ENCODE measurements at regions not wholly inside any gene's neighbourhood (a gene's known extent, or its start where the extent isn't known, plus 50 kb on each side); places are given as distances from the start of the nearest gene placed in this dataset.

DNA sequence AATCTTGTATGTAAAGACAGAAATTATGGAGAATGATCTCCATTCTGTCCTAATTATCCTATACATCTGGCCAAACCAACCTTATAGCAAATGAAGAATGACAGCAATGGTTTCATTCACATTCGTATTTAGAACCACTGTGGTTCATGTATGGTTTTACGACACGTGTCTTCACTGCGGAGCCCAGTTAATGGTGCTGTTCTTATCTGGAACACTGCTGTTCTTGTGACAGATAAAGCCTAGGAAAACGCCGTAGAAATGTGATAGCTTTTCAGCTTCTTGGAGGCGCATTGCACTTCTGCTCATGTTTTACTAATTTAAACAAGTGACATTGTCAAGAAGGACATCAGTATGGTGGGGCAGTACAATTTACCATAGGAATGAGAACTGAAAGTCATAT lies 2266.4 kb upstream of the TENM3 start:
- H3K4me3 ChIP-seq (replicated peaks; ENCODE audit: low read depth, low read length) = no peak overlapping the region
- no peak for DNase-seq (ENCODE audit: extremely low read depth, low read depth)
- TF ChIP-seq, protein P1, sequence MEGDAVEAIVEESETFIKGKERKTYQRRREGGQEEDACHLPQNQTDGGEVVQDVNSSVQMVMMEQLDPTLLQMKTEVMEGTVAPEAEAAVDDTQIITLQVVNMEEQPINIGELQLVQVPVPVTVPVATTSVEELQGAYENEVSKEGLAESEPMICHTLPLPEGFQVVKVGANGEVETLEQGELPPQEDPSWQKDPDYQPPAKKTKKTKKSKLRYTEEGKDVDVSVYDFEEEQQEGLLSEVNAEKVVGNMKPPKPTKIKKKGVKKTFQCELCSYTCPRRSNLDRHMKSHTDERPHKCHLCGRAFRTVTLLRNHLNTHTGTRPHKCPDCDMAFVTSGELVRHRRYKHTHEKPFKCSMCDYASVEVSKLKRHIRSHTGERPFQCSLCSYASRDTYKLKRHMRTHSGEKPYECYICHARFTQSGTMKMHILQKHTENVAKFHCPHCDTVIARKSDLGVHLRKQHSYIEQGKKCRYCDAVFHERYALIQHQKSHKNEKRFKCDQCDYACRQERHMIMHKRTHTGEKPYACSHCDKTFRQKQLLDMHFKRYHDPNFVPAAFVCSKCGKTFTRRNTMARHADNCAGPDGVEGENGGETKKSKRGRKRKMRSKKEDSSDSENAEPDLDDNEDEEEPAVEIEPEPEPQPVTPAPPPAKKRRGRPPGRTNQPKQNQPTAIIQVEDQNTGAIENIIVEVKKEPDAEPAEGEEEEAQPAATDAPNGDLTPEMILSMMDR (IDR thresholded peaks at IDR 0.05; ENCODE audit: low read depth, low read length, missing control alignments) = no peak

- no peak overlapping the region for H3K4me3 ChIP-seq (replicated peaks; ENCODE audit: low read depth, low read length)
- no peak for DNase-seq (ENCODE audit: extremely low read depth, low read depth)
- TF ChIP-seq, protein P1 (IDR thresholded peaks at IDR 0.05; ENCODE audit: low read depth, low read length, missing control alignments) = no peak
Observed at GRCh38 chr4:179977378-179977777, 2265.8 kb upstream of the TENM3 start.

DNA sequence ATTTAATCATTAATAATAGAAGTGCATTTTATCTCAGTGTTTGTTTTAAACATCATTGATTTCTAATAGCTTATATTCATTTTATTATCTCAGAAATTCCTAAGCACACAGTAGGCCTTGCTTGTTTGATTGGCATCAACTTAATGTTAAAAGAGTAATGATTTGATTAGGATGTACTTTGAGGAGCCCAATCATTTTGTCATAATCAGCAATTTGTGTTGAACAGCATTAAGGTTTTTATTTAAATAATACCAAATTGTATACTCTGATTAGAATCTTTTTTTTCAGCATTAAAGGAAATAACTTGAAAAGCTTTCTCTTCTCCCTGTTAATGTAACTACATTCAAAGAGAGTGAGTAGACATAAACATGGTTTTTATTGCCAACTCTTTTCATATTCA lies 2262.0 kb upstream of the TENM3 start:
- H3K4me3 ChIP-seq (replicated peaks; ENCODE audit: low read depth, low read length) = no peak overlapping the region
- TF ChIP-seq, protein P1 (IDR thresholded peaks at IDR 0.05; ENCODE audit: low read depth, low read length, missing control alignments) = no peak
- no peak for DNase-seq (ENCODE audit: extremely low read depth, low read depth)

DNA sequence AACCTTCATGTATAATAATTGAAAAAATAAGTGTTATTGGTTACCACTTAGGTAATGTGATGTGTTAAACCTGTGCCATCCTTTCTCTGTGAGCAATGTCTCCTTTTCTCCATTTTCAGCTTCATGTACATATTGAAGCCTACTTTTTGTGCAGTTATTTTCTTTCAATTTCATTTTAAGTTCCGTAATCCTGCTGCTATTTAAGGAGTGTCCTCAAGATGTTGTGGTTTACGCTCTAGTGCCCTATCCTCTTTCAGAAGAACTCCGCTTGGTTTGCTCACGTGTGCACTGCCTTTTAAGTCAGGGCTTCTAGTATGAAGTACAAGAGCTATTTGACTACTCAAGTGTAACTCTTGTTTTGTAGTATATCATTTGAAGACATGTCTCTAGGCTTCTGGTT lies 2253.2 kb upstream of the TENM3 start:
- no peak for DNase-seq (ENCODE audit: extremely low read depth, low read depth)

DNA sequence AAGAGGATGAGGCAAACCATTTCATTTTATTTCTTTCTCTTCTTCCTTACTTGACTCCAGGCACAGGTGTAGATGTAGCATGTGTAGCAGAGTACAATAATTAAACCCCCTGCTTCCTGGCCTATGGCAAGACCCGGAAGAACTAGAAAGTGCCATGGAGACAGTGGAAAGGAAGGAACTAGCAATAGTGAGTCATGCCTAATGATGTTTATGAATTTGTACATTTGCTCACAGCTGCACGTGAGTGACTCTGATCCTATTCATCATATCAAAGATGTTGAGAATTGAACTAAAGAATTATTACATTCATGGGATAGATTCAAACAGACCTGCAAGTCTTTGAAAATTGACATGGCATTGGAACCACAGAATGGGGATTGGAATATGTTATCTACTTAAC lies 2233.9 kb upstream of the TENM3 start:
- TF ChIP-seq, protein P1 (IDR thresholded peaks at IDR 0.05; ENCODE audit: low read depth, low read length, missing control alignments) = no peak
- DNase-seq (ENCODE audit: extremely low read depth, low read depth) = no peak
- no peak overlapping the region for H3K4me3 ChIP-seq (replicated peaks; ENCODE audit: low read depth, low read length)

More for the DNA sequence above, 2253.2 kb upstream of the TENM3 start:
- no peak overlapping the region for H3K4me3 ChIP-seq (replicated peaks; ENCODE audit: low read depth, low read length)
- TF ChIP-seq, protein P1 (IDR thresholded peaks at IDR 0.05; ENCODE audit: low read depth, low read length, missing control alignments) = no peak

GRCh38 chr4:180028682-180029081 lies 2214.5 kb upstream of the TENM3 start:
- no peak for DNase-seq (ENCODE audit: extremely low read depth, low read depth)
- TF ChIP-seq, protein P1 (IDR thresholded peaks at IDR 0.05; ENCODE audit: low read depth, low read length, missing control alignments) = no peak
- H3K4me3 ChIP-seq (replicated peaks; ENCODE audit: low read depth, low read length) = no peak overlapping the region

- TF ChIP-seq, protein P1 (IDR thresholded peaks at IDR 0.05; ENCODE audit: low read depth, low read length, missing control alignments) = no peak
- no peak for DNase-seq (ENCODE audit: extremely low read depth, low read depth)
- H3K4me3 ChIP-seq (replicated peaks; ENCODE audit: low read depth, low read length) = no peak overlapping the region
Observed at GRCh38 chr4:180031330-180031729, 2211.9 kb upstream of the TENM3 start.

All from HFF-Myc (cell line).